Tibial artery (tissue), 4 donors: ENCODE measurements at regions not wholly inside any gene's neighbourhood (a gene's known extent, or its start where the extent isn't known, plus 50 kb on each side); places are given as distances from the start of the nearest gene placed in this dataset.

Experiments used
- DNase-seq, 2 donors: peaks; one replicate each; pipeline ENCODE4 v3.0.0-alpha.2; 2019
- H3K27ac ChIP-seq, 2 donors: fragments of 200-600 bp; sonication (generic) in 1 of 2; 1 replicate in 1 of 2; 2 replicates in 1 of 2; pipeline ENCODE4 v1.5.1; 2018 to 2019; ENCODE audit warnings: mild to moderate bottlenecking in 1 of 2
- H3K27me3 ChIP-seq, 2 donors: fragments of 200-600 bp; sonication (generic) in 1 of 2; one replicate each; pipeline versions ENCODE4 v1.5.1 to v1.6.0; 2016 to 2019
- H3K36me3 ChIP-seq, 3 donors: fragments of 200-600 bp; sonication (generic) in 2 of 3; one replicate each; pipeline ENCODE4 v1.5.1; 2016 to 2019; ENCODE audit warnings: mild to moderate bottlenecking in 2 of 3
- H3K4me1 ChIP-seq, 4 donors: fragments of 200-600 bp; sonication (generic) in 2 of 4; 1 replicate in 3 of 4; 2 replicates in 1 of 4; pipeline ENCODE4 v1.5.1; 2016 to 2019
- H3K4me3 ChIP-seq, 2 donors: fragments of 200-600 bp; sonication (generic) in 1 of 2; 1 replicate in 1 of 2; 2 replicates in 1 of 2; pipeline ENCODE4 v1.5.1; 2018 to 2019; ENCODE audit warnings: mild to moderate bottlenecking in 2 of 2
- H3K9me3 ChIP-seq, 3 donors: fragments of 200-600 bp; sonication (generic) in 1 of 3; one replicate each; pipeline ENCODE4 v1.5.1; 2016 to 2019
- intact Hi-C: fragments of 100-400 bp; cut with DNase I; formaldehyde crosslinking; loops from one replicate; pipeline ENCODE4 v1.15.0; 2023; ENCODE audit warnings: low total_unique reads
- TF ChIP-seq, protein P1 (sequence below), 2 experiments: fragments of 200-600 bp in 1 of 2; fragments of 450-650 bp in 1 of 2; IDR thresholded peaks; one replicate each; pipeline ENCODE4 v1.5.1; 2017 to 2019; ENCODE audit warnings: antibody characterized with exemption in 2 of 2, mild to moderate bottlenecking in 1 of 2, moderate library complexity in 1 of 2

DNA sequence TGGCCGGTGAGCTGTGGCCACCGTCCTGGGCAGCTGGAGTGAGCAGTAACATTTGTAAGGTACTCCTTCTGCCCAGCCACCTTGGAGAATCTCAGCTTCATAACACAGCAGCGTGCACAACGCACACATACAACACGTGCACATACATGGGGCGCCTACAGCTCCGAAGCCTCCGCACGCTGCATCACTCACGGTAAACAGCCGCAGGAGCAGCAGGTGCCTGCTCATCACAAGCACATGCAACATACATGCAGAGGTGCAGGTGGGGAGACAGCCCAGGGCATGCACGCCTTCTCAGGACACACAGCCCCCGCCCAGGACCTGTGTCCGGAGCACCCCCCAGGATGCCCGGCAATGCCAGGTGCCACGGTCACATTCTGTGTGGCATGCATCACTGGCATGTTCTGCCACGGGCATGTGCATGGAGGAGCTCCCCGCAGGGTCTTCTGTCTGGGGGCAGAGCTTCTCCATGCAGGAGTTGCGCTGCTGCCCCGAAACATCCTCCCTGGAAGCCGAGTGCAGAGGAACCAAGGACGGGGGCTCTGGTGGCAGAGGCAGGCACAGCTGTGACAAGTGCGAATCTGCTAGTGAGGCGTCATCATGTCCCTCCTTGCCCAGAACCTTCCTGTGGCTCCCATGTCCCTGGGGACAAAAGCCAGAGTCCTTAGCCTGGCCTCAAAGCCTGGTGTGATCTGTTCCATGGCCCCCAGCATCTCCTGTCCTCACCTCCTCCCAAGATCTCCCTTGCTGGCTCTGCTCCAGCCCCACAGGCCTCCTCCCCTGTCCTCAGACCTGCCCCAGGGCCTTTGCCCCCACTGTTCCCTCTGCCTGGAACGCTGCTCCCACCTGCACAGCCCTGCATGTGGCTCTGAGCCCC lies 184.0 kb upstream of the GSE1 start:
- H3K9me3 ChIP-seq = no peaks in the 10 kb centered on the region
- TF ChIP-seq, protein P1, sequence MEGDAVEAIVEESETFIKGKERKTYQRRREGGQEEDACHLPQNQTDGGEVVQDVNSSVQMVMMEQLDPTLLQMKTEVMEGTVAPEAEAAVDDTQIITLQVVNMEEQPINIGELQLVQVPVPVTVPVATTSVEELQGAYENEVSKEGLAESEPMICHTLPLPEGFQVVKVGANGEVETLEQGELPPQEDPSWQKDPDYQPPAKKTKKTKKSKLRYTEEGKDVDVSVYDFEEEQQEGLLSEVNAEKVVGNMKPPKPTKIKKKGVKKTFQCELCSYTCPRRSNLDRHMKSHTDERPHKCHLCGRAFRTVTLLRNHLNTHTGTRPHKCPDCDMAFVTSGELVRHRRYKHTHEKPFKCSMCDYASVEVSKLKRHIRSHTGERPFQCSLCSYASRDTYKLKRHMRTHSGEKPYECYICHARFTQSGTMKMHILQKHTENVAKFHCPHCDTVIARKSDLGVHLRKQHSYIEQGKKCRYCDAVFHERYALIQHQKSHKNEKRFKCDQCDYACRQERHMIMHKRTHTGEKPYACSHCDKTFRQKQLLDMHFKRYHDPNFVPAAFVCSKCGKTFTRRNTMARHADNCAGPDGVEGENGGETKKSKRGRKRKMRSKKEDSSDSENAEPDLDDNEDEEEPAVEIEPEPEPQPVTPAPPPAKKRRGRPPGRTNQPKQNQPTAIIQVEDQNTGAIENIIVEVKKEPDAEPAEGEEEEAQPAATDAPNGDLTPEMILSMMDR (IDR thresholded peaks at IDR 0.05) = no peak
- no peak overlapping the region for H3K4me3 ChIP-seq
- no peak overlapping the region for H3K27ac ChIP-seq
- no peaks in the 10 kb centered on the region for H3K4me1 ChIP-seq
- no peaks in the 10 kb centered on the region for H3K36me3 ChIP-seq
- H3K27me3 ChIP-seq = no peaks in the 10 kb centered on the region
- peak in 1 of 2 donors; percentile 14 for DNase-seq
- intact Hi-C loops = no loop called here

DNA sequence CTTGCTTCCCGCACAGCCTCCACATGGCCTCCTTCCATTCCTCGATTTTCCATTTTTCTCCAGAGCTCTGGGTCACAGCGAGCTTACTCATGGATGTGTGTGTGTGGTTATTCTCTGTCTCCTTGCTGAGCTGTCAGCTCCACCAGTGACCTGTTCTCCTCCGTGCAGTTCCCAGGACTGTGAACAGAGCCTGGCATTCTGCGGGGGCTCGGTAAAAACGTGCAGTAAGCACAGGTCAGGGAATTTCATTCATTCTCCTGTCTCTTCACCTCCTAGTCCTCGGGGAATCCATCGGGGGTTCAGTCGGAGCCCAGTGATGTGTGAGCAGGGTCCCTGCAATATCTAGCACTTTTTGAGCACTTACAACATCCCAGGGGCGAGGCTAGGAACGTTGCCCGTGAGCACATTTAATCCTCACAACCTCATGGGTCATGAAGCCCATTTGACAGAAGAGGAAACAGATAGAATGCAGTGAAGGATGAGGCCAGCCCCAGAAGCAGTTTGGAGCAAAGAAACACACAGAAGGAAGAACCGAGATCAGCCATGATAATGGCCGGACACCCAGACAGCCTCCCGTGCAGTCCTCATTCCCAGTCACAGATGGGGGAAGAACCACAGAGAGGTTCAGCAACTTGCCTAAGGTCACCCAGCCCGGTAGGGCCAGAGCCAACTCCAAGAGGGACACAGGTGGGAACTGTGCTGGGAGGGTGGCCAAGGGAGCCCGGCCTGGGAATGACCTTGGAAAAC lies 183.2 kb upstream of the GSE1 start:
- no peaks in the 10 kb centered on the region for H3K27me3 ChIP-seq
- intact Hi-C loops = no loop called here
- no peaks in the 10 kb centered on the region for H3K4me1 ChIP-seq
- no peak overlapping the region for H3K4me3 ChIP-seq
- TF ChIP-seq, protein P1 (IDR thresholded peaks at IDR 0.05) = no peak
- no peak overlapping the region for H3K27ac ChIP-seq
- DNase-seq = no peak
- H3K9me3 ChIP-seq = no peaks in the 10 kb centered on the region
- no peaks in the 10 kb centered on the region for H3K36me3 ChIP-seq

DNA sequence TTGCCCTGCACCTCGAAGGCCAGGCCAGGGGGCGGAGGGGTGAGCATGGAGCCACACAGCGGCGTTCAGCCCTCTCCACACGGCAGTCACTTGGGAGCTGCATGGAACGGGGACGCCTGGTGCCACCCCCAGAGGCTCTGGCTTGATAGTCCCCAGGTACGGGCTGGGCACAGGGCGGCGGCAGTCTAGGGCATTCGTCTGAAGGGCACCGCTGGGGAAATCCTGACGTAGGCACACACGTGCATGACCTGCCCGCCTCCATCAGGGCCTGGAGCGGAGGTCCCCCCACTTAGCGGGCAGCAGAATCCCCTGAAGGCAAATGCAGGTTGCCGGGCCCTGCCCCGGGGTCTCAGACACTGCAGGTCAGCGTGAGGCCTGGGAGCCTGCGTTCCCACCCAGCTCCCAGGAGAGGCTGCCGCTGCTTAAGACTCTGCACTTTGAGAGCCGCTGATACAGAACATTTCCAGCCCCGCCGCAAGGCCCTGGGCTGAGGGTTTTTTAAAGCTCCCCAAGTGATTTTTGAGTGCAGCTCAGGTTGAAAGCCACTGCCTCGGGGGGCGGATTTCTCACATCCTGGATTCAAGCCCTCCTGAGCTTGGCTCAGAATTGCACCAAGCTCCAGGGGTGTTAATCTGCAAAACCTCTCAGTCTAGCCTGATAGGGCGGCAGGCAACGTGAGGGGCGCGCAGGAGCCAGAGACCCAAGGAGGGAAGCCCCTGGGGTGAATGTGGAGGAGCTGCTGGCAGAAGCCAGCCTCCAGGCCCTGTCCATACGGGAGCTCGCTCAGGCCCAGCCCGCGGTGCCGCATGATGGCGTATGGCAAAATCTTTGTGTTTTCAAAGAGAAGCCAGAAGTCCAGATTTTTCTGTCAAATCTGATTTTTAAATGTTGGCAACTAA lies 182.3 kb upstream of the GSE1 start:
- peaks cover 0 to 6% (median 2%) of the 10 kb centered on the region in 4 donors for H3K4me1 ChIP-seq
- DNase-seq = no peak
- no peaks in the 10 kb centered on the region for H3K27me3 ChIP-seq
- no peaks in the 10 kb centered on the region for H3K9me3 ChIP-seq
- no peaks in the 10 kb centered on the region for H3K36me3 ChIP-seq
- TF ChIP-seq, protein P1 (IDR thresholded peaks at IDR 0.05) = no peak
- H3K4me3 ChIP-seq = no peak overlapping the region
- intact Hi-C loops = no loop called here
- H3K27ac ChIP-seq = no peak overlapping the region

DNA sequence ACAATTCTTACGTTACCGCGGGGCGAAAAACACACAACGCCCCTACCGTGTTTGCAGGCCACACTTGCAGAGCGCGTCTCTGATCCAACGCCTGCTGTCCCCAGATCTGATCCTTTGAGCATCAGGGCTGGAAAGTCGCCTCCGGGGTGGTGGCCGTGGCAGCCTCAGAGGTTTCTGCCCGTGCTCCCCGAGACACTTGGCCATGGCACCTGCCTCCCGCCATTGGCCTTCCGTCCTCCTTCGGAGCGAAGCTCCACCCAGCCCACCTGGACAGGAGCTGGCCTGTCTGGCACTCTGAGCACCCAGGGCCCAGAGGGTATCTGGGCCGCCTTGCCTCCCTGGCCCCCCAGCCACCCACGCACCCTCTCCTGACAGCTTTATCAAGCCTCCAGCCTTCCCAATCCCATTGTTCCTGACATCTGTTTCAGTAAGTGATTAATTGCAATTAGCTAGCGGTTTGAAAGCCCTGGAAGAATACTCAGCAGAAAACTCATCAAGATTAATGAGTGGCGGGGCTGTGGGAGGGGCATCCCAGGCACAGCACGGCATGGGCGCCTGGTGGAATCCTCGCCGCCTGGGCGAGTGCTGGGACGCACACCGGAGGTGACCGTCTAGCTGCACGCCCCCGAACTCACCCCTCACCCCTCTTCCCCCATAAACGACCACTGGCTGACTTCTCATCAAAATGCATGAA lies 181.5 kb upstream of the GSE1 start:
- TF ChIP-seq, protein P1 (IDR thresholded peaks at IDR 0.05) = no peak
- intact Hi-C loops = no loop called here
- no peaks in the 10 kb centered on the region for H3K9me3 ChIP-seq
- DNase-seq = no peak
- no peak overlapping the region for H3K4me3 ChIP-seq
- peaks cover 0 to 14% (median 10%) of the 10 kb centered on the region in 4 donors for H3K4me1 ChIP-seq
- H3K27me3 ChIP-seq = no peaks in the 10 kb centered on the region
- H3K36me3 ChIP-seq = no peaks in the 10 kb centered on the region
- no peak overlapping the region for H3K27ac ChIP-seq

DNA sequence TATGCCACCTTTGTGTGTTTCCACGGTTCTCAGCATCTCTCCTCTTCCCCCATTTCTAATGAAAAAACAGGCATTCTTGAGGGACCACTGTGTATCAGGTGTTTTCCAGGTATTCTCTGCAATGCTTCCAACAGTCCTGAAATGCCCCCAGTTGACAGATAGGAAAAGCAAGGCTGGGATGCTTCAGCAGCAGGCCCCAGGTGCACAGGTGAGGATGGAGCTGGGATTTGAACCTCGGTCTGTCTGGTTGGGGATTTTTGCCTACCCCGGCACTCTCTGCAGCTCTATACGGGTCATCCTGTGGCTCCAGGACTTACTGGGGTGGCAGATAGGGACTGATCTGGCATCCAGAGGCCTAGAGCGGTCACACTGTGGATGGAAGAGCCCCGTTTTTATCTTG lies 180.5 kb upstream of the GSE1 start:
- Histone ChIP-seq H3K9me3 (no peaks in the 10 kb centered on the region), H3K36me3 (no peaks in the 10 kb centered on the region), H3K27ac (no peak overlapping the region), H3K4me1 (peaks cover 0 to 24% (median 21%) of the 10 kb centered on the region in 4 donors), H3K4me3 (no peak overlapping the region), H3K27me3 (no peaks in the 10 kb centered on the region)
- intact Hi-C loops = no loop called here
- no peak for DNase-seq
- TF ChIP-seq, protein P1 (IDR thresholded peaks at IDR 0.05) = no peak
